ENCODE measurements at regions not wholly inside any gene's neighbourhood (a gene's known extent, or its start where the extent isn't known, plus 50 kb on each side); places are given as distances from the start of the nearest gene placed in this dataset.

DNA sequence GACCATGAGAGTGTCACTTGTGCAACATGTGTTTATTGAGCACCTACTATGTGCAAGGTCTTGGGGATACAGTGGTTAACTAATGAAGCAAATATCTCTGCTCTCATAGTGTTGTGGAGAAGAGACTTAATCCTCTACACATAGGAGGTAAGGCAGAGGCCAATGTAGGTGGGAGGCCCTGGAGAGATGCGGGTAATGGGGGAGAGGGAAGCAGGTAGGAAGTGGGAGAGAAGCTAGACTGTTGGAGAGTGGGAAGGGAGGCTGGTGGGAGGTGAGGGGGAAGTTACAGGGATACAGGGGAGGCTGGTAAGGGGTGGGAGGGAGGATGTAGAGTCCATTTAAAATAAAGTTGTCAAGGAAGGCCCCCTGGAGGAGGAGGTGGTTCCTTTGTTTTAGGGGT is 240.0 kb downstream of the MIAT start:
- no peak for DNase-seq

DNA sequence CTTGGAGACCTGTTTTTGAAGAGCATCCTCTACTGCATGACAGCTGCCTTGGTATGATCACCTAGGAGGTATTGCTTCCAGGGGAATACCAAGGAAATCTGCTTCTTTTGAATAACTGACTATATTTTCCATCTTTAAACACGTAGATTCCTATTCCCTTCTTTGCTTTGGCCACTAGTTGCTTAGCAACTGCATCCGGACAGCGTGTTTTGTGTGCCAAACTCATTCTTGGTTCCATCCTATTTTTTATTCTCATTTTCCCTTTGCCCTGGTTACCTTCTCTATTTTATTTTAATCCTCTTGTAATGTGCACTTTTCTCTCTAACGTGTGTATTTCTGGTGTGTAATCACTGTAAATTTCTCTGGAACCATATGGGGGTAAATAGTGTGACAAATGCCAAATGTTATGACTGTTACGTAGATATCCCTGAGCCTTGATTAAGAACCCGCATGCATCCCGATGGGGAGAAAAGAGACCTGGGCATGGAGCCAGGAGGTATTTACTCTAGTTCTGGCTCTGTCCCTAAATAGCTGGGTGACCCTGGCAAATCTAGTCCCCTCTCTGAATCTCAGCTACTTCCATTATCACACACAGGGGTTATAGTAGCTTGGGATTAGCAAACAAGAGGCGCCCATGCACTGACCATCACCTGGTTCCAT is 241.7 kb downstream of the MIAT start:
- DNase-seq: no peak

DNA sequence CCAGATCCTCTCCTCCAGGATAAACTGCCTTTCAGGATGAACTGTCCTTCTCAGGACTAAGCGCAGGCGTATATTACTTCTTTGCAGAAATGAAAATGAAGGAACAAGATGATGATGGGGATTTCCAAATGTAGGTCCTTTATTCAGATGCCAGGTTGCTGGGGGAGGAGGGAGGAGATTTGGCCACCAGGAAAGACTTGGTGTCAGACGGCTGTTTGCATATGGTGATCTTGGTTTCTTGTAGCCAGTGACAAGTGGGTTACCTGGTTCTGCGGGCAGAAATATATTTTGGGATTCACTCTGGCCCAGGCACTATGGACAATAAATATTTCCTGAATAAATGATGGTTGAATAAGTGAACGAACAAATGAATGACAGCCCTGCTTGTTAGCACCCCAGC is 243.4 kb downstream of the MIAT start:
- DNase-seq: no peak

DNA sequence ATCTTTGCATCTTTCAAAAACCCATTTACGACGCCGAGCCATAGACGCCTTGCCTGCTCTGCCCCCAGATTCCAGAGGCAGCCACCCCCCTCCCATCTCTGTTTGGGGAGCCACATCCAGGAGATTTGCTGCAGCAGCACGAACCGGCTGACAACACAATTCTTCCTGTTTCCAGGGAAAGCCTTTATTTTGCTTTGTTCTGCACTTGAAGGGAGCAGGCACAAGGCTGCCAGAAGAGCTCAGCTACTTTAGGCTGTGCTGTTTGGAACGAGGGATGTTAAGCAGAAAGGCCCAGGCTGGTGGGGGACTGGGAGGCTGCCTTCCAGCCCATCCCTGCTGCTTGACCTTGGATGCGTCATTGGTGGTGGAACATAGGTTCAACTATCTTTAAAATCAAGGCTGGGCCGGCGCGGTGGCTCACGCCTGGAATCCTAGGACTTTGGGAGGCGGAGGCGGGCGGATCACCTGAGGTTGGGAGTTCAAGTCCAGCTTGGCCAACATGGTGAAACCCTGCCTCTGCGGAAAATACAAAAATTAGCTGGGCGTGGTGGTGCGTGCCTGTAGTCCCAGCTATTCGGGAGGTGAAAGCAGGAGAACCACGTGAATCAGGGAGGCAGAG is 243.9 kb downstream of the MIAT start:
- DNase-seq: no peak

DNA sequence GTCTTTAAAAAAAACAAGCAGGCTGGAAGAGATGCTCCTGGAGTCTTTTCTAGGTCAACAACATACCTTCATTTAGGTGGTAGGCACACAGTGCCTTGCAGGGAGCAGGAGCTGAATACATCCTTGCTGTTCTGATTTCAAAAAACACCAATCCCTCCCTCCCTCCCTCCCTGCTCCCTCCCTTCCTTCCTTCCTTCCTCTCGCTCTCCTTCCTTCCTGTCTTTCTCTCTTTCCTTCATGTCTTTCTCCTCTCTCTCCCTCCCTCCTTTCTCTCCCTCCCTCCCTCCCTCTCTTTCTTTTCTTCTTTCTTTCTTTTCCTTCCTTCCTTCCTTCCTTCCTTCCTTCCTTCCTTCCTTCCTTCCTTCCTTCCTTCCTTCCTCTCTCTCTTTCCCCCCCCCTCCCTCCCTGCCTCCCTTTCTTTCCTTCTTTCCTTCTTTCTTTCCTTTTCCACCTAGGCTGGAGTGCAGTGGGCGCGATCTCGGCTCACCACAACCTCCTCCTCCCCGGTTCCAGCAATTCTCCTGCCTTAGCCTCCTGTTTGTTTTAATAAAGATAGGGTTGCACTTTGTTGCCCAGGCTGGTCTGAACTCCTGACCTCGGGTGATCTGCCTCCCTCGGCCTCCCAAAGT is 245.1 kb downstream of the MIAT start:
- no peak for DNase-seq

DNA sequence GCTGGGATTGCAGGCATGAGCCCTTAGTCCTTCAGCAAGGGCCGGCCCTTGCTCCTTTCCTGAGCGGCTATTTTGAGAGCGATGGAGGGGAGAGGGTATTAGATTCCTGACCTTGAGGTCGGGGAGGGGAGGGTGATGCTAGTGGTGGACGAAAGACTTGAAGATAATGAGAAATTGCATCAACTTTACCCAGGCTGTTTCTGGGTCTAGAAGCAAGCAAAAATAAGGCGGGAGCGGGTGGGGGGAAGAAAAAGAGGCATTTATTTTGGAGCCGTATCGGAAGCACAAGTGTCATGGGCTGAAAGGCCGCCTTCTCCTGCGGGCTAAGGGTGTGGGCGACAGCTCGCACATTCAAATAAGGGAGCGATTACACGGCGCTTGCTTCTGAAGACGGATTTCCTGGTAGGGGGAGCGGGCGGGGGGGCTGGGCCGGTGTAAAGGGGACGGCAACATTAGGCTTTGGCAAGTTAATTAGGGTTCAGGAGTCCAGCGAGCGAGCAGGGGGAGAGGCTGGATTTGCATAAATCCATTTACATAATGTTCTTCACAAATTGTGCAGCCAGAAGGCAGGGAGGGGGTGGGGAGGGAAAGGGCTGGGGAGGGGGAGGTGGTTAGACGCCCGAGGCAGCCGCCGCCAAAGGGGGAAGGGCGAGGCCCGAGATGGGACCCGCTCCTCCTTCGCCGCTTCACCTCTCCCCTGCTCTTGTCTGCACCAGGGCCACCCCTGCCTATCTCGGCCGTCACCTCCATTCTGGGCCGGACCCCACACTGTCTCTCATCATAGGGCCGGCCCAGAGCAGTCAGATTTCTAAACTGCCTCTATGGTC is 245.9 kb downstream of the MIAT start:
- no peak for DNase-seq

DNA sequence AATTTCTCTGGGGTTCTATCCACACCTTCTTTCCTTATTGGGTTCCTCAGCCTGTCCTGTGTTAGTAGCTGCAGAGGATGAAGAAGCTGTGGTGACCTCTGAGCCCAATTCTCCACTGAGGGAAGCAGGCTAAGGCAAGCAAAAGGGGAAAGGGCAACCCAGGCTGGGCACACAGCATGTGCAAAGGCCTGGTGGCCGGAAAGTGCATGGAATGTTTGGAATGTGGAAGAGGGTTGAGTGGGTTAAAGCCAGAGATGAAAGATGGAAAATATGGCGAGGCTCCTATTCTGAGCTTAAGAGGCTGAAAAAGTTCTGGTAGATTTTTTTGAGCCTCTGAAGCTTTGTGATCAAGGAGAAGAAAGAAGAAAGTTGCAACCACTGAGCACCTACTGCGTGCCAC is 247.1 kb downstream of the MIAT start:
- DNase-seq: no peak

DNA sequence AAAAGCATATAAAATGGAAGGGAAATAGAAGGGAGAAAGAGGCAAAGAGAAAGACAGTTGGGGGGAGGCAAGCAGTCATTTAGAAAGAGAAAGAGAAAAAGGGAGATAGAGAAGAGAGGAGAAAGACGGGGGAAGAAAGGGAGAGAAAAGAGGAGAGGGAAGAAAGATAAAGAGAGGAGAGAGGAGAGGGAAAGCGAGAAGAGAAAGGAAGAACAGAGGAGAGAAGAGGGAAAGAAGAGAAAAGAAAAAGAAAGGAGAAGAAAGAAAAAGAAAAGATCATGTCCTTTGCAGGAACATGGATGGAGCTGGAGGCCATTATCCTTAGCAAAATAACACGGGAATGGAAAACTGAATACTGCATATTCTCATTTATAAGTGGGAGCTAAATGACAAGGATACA is 247.7 kb downstream of the MIAT start:
- DNase-seq: no peak

DNA sequence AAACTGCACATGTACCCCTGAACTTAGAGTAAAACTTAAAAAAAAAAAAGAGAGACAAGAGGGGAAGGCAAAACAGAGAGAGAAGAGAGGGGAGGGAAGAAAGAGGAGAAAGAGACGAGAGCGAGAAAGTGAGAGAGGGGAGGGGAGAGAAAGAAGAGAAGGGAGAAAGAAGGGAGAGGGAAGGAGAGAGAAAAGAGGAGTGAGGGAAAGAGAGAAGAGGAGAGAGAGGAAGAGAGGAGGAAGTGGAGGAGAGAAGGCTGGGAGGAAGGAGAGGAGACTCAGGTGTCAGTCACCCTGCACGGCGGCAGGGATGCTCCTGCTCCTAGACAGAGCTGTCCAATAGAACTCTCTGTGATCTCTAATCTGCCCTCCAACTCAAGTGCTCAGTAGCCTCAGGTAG is 248.3 kb downstream of the MIAT start:
- DNase-seq: no peak

DNA sequence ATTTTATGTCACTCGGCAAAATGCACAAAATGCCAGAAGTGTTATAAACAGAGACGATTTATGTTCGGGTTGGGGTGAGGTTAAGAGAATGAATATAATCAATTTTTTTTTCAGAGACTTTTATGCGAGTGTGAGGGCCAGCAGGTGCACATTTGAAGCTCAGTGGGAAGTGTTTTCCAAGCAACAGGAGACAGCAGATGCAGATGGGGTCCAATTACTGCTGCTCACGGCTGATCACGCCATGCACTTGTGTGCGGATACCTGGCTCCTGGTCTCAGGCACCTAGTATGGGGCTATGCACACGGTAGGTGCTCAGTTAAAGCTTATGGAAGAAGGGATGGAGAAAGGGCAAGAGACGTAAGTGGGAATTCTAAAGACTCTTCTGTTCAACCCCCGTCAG is 249.1 kb downstream of the MIAT start:
- DNase-seq: peak; percentile 10

DNA sequence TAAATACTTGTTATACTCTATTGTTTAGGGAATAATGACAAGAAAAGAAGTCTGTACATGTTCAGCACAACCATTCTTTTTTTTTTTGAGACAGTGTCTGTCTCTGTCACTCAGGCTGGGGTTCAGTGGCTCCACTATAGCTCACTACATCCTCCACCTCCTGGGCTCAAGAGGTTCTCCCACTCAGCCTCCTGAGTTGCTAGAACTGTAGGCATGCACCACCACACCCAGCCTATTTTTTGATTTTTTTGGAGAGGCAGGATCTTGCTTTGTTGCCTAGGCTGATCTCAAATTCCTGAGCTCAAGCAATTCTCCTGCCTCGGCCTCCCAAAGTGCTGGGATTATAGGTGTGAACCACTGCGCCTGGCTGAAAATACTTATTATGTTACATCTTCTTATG is 250.0 kb downstream of the MIAT start:
- DNase-seq: no peak

DNA sequence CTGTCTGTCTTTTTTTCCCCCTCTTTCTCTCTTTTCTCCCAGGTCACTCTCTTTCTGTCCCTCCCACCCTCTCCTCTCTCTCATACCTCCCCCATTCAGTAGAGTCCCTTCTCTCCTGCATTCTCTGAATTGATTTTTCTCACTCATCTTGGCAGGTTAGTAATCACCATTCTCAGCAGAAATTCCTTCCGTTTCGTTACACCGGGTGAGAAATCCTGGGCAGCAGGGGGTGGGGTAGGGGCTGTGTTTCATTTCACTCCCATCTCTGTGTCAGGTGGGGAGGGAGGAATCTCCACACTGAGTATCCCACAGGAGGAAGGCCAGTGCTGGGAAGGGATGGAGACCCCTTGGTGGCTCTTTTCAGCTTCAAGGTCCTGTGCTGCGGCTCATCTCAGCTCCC is 253.5 kb downstream of the MIAT start:
- no peak for DNase-seq

DNA sequence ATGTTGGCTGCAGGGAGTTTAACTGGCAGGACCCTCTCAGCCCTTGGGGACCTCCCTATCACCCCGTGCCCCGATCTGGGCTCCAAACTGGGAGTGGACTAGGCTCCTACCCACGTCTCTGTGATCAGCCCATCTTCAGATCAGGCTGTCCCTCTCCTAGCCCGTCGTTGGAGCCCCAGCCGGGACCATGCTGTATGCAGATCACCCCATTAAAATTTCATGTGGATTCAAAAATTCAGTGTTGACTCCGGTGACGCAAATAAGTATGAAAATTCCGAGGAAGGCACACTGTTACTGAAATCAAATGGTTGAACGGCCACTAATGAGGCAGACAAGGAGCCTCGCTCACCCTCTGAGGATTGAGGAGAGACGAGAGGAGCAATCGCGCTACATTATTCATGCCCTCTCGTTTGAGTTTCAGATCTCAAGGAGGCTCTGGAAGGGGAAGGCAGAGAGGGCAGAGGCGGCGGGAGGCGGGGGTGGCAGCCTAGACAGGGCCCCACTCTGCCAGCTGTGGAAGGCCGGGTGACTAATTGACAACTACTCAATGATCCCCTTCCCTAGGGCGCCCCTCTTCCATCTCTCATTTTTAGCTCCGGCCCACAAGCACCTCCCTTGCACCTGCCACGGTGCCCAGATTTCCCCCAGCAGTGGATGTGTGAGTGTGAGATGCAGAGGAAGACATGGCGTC is 255.4 kb downstream of the MIAT start:
- no peak for DNase-seq

DNA sequence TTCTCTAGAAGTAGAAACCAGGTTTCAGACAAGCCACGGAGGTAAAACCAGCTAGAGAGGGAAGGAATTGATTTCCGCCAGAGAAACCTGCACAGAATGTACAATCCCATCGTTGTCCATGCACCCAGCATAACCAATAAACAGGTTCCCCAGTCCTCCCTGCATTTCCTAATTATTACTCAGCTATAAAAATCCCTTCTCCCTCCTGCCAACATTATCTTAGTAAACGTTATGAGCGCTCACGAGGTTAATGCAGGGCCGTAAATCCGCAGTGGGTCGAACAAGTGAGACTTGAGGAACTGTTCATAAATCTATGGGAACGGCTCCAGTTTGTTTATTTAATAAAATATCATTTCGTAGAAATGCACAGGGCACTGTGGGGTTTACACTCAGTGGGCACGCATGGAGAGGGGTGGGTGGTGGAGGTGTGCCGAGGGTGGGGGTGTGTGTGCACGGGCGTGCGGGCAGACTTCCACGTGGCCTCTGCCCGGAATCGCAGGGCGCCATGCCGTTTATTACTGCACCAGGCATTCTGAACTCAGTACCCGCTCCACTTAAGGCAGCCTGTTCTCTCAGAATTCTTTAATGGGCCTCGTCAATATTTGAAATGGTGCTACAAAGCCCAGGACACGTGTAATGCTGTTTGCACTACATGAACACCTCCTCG is 257.3 kb downstream of the MIAT start:
- DNase-seq: no peak

DNA sequence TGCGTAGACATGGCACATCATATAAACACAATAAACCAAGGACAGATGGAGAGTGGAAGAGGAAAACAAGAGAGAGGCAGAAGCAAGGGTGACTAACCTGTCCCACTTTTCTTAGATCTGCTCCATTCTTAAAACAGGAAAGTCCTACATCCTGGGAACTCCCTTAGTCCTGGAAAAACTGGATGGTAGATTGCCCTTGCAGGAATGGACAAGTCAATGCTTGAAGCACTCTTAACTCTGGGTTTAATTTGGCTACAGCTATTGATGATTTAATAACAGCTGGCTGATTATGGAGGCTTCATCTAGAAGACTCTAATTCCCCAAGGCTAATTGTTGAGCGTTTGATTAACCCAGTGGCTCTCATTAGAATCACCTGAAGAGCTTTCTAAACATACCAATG is 258.8 kb downstream of the MIAT start:
- no peak for DNase-seq

DNA sequence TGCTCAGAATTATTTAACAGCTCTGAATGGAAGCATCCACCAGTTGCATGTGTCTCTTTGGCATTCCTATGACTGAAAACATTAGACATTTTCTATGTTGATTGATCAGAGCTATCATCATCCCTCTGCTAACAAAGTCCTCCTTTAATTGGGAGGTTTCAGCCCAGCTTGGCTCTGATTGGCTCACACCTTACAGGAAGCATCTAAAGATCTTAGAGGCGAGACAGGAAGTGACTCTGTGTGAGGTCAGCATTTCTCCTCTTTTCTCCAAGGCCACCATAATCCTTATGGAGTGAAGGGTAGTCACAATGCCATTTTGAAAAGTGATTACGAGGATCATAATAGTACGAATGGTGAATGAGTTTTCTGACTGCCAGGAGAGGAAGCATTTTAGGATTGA is 260.8 kb downstream of the MIAT start:
- DNase-seq: no peak

DNA sequence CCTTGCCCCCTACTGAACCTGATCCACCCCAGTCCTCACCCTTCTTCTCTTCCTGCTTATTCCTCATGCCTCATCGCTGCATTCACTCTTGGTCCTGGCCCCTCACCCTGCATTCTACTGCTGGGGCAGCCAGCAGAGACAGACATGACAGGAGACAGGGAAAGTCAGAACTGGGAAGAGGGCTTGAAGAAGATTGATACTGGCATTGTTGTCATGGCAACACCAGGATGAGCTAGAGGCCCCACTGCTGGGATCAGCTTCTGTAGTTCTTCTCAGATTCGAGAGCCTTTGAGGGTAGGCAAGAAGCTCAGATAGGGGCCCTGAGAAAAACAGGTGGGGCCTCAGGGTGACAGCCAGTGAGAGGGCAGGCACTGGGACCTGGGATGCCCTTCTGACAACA is 264.3 kb downstream of the MIAT start:
- DNase-seq: no peak

DNA sequence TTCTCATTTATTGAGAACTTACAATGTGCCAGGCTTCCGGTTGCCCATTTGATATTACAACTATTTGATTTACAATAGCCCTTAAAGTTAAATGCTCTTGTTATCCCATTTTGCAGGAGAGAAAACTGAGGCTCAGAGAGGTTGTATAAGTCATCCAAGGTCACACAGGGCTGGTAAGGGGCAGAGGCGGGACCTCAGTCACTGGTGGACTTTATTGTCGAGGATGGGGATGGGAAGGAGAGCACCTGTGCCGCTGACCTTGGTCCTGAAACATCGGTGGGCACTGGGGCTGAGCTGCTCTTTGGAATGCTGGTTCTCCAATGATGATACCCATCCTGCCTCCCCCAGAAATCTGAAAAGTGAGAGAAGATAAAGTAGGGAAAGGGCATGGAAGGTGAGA is 265.4 kb downstream of the MIAT start:
- no peak for DNase-seq

DNA sequence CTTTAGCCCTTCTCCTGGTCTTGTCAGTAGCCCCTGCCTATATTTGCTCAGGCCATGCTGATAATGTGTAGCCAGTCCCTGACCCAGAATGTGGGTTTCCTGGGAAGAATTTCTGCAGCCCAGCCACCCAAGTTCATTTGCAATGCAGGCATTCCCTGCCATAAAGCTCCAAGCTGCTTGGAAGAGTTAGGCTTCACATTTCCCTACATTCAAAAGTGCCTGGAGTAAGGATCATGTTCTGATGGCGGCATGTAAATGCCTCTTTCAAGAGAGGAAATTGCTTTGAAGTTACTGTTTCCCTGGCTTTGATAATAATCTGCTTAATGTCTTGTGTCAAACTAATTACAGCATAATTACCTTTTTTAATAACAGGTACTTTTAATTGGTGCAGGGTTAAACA is 266.1 kb downstream of the MIAT start:
- no peak for DNase-seq

DNA sequence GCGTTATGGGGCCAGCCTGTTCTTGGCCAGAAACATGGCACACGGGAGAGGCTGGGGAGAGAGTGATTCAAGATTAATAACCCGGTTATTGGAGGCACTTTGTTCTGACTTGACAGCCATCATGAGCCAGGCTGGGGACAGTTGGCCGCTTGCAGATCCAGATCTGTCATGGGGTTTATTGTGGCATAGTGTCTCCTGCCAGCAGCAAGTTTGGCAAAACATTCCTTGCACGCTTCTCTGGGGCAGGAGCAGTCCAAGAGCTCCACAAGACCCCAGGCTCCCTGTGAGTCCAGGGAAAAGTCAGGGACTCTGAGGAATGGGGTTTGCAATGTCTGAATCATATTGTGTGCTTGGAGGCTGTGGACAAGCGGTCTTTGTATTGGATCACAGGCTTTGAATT is 270.4 kb downstream of the MIAT start:
- no peak for DNase-seq

DNA sequence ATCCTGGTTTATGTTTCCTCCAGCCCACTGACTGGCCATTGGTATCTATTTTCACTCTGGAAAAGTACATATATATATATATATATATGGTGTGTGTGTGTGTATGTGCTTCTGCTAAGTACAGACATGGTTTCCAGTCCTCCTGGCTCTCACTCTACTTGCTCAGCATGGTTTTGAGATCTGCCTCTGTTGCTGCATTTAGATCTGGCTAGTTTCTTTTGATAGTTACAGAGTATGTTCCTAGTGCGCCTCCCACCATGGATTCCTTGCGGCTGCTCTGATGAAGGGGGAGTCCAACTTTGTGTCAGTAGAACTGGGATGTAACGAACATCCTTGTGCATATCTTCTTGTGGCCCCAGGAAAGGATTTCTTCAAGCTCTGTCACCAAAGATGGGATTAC is 274.1 kb downstream of the MIAT start:
- DNase-seq: no peak

DNA sequence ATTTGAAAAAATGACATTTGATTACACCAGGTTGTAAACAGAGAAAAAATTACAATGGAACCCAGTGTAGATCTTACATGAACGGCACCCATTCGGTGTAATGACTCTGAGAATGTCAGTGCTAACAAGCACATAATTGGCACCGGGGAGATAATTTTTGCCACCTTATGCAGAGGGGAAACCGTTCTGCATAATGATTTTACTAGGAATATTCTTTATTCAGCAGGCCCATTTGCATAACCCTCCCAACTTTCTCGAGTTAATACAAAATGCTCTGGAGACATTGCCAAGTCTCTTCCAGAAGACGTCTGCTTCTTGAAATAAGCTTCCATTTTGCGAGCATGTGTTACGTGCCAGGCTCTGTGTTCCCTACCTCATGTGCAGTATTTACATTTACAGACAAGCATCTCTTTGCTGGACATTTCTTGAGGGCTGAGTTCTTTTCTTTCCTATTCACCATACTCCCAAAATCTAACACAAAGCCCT is 275.8 kb downstream of the MIAT start:
- DNase-seq: no peak

DNA sequence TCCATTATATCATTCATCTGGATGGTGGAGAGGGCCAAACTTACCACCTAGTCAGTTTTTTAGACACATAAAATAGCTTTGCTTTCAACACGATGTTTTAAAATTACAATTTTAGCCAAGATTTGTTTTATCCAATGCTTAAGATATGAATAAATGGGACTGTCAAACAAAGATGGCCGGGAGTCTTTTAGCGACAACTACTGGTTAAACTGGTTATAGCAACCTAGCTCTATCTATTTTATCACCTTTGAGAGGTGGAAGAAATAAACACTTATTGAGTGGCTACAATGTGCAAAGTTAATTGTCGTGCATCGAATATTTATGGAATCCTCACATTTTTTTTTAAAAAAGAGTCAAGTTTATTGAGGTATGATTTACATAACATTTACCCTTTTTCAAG is 279.8 kb downstream of the MIAT start:
- no peak for DNase-seq
